ENCODE measurements at regions not wholly inside any gene's neighbourhood (a gene's known extent, or its start where the extent isn't known, plus 50 kb on each side); places are given as distances from the start of the nearest gene placed in this dataset.
"Not testable (repeated sequence)": the region's sequence is repeated elsewhere in the genome, so short reads cannot be mapped to it uniquely, and the experiment has no call there.

- TF ChIP-seq ZNF274 (IDR thresholded peaks at IDR 0.05; ENCODE audit: low read depth, low read length); SUZ12 (IDR thresholded peaks at IDR 0.05; ENCODE audit: extremely low read depth, insufficient read depth, insufficient read length): not testable (repeated sequence)
Observed at GRCh38 chr13:18702464-18703247, 479.0 kb downstream of the TUBA3C start.
